ENCODE measurements at regions not wholly inside any gene's neighbourhood (a gene's known extent, or its start where the extent isn't known, plus 50 kb on each side); places are given as distances from the start of the nearest gene placed in this dataset.

- H3K27ac ChIP-seq = no peak overlapping the region
- no peaks in the 10 kb centered on the region for H3K27me3 ChIP-seq
- intact Hi-C loops (cut with DNase I) = loop anchor here (5.0 kb wide), 1 partner anchor 1782 kb away; no protein-coding TSS in a partner anchor
- no peaks in the 10 kb centered on the region for H3K9me3 ChIP-seq
- no peak for DNase-seq (ENCODE audit: low spot score in 2 of 2)
- no peaks in the 10 kb centered on the region for H3K36me3 ChIP-seq
- no peaks in the 10 kb centered on the region for H3K4me1 ChIP-seq
- TF ChIP-seq CTCF (IDR thresholded peaks at IDR 0.05) = no peak
- H3K4me3 ChIP-seq = no peak overlapping the region
Measured at GRCh38 chr2:41694536-41695049, 353.2 kb upstream of the PKDCC start.

GRCh38 chr2:41695198-41696113 is 352.4 kb upstream of the PKDCC start:
- Histone ChIP-seq H3K36me3 (no peaks in the 10 kb centered on the region), H3K4me1 (no peaks in the 10 kb centered on the region), H3K27me3 (no peaks in the 10 kb centered on the region), H3K4me3 (no peak overlapping the region), H3K9me3 (no peaks in the 10 kb centered on the region), H3K27ac (no peak overlapping the region)
- intact Hi-C loops (cut with DNase I) = loop anchor here (5.0 kb wide), 1 partner anchor 1783 kb away; no protein-coding TSS in a partner anchor
- DNase-seq (ENCODE audit: low spot score in 2 of 2) = no peak
- no peak for TF ChIP-seq CTCF (IDR thresholded peaks at IDR 0.05)

DNA sequence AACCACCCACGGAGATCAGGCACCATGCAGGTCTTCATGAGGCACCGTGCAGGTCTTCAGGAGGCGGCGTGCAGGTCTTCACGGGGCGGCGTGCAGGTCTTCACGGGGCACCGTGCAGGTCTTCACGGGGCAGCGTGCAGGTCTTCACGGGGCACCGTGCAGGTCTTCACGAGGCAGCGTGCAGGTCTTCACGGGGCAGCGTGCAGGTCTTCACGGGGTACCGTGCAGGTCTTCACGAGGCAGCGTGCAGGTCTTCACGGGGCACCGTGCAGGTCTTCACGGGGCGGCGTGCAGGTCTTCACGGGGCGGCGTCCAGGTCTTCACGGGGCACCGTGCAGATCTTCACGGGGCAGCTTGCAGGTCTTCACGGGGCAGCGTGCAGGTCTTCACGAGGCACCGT is 350.4 kb upstream of the PKDCC start:
- no peak for TF ChIP-seq CTCF (IDR thresholded peaks at IDR 0.05)
- intact Hi-C loops (cut with DNase I) = loop anchor here (5.0 kb wide), 1 partner anchor 1785 kb away; no protein-coding TSS in a partner anchor
- H3K27me3 ChIP-seq = no peaks in the 10 kb centered on the region
- no peaks in the 10 kb centered on the region for H3K36me3 ChIP-seq
- DNase-seq (ENCODE audit: low spot score in 2 of 2) = no peak
- H3K4me3 ChIP-seq = no peak overlapping the region
- H3K27ac ChIP-seq = no peak overlapping the region
- H3K4me1 ChIP-seq = no peaks in the 10 kb centered on the region
- H3K9me3 ChIP-seq = no peaks in the 10 kb centered on the region

DNA sequence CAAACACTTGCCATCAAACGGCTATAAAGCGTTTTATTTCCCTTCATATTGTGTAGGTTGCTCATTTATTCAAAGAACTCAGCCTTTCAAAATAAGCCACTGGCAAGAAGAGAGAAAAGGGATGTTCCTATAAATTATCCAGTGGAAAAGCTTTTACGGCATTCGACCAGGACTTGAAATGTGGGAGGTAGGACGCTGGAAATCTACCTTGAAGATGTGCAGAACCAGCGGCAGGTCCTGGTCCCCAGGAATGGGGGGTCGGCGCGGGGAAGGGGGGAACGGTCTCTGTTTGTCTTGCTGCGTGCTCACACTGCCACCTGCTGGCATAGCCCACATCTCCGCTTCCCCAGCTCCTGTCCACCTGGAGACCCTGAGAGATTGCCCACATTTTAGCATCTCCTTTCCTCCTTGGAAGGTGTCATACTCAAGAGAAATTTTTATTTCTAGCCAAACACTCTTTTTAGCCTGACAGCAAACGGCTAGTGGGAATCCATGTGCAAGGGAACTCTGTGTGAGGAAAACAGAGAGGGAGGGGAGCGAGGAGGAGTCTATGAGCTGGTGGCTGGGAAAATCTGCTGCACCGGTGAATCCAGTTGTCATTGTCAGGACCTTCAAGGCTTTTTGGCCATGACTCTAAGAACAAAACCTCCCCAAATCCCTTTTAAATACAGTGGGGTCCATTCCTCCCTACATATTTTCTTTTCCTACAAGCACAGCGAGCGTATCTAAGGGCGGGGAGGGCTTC is 349.0 kb upstream of the PKDCC start:
- no peaks in the 10 kb centered on the region for H3K9me3 ChIP-seq
- H3K4me1 ChIP-seq = no peaks in the 10 kb centered on the region
- TF ChIP-seq CTCF (IDR thresholded peaks at IDR 0.05) = peak; percentile 70 to 94 (median 86)
- no peaks in the 10 kb centered on the region for H3K27me3 ChIP-seq
- peak overlapping the region; percentile 44 to 46 for H3K4me3 ChIP-seq
- no peak overlapping the region for H3K27ac ChIP-seq
- intact Hi-C loops (cut with DNase I) = loop anchor here (2.0 to 5.0 kb wide), 2 partner anchors 284 to 1787 kb away; no protein-coding TSS in a partner anchor
- no peak for DNase-seq (ENCODE audit: low spot score in 2 of 2)
- no peaks in the 10 kb centered on the region for H3K36me3 ChIP-seq

- Histone ChIP-seq H3K9me3 (no peaks in the 10 kb centered on the region), H3K4me1 (no peaks in the 10 kb centered on the region), H3K27ac (no peak overlapping the region), H3K27me3 (no peaks in the 10 kb centered on the region), H3K4me3 (no peak overlapping the region), H3K36me3 (no peaks in the 10 kb centered on the region)
- no peak for DNase-seq (ENCODE audit: low spot score in 2 of 2)
- intact Hi-C loops (cut with DNase I) = no loop called here
- TF ChIP-seq CTCF (IDR thresholded peaks at IDR 0.05) = no peak
Measured at GRCh38 chr2:41701231-41701630, 346.6 kb upstream of the PKDCC start.

Measured in ascending aorta (tissue), 2 donors.